Omental fat pad (tissue), 3 donors: ENCODE measurements at regions not wholly inside any gene's neighbourhood (a gene's known extent, or its start where the extent isn't known, plus 50 kb on each side); places are given as distances from the start of the nearest gene placed in this dataset.

Experiments
- ATAC-seq: fragments of 150-250 bp; one replicate; pipeline ENCODE4 v1.9.1; 2016; ENCODE audit warnings: mild to moderate bottlenecking, moderate library complexity; ENCODE audit not compliant: low FRiP score
- DNase-seq: peaks from one replicate; pipeline ENCODE4 v3.0.0-alpha.2; 2019; ENCODE audit warnings: low spot score
- CTCF ChIP-seq, 3 donors: fragments of 450-650 bp; IDR thresholded peaks; one replicate each; pipeline ENCODE4 v1.5.1; 2016 to 2017; ENCODE audit warnings: antibody characterized with exemption in 3 of 3, mild to moderate bottlenecking in 3 of 3, moderate library complexity in 2 of 3

DNA sequence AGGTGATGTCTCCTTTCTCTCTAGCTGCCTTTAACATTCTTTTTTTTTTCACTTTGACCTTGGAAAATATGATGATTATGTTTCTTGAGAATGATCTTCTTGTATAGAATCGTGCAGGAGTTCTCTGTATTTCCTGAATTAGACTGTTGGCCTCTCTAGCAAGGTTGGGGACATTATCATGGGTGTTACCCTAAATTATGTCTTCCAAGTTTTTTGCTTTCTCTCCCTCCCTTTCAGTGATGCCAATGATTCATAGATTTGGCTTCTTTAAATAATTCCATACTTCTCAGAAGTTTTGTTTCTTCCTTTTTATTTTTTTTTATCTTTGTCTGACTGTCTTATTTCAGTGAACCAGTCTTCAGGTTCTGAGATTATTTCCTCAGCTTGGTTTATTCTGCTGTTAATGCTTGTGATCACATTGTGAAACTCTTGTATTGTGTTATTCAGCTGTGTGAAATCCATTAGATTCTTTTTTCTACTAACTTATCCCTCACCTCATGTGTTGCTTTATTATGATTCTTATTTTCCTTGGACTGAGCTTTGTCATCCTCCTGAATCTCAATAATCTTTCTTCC lies 268.4 kb upstream of the NRIP1 start:
- ATAC-seq (no peak), DNase-seq (no peak)
- no peak for TF ChIP-seq CTCF (IDR thresholded peaks at IDR 0.05)

DNA sequence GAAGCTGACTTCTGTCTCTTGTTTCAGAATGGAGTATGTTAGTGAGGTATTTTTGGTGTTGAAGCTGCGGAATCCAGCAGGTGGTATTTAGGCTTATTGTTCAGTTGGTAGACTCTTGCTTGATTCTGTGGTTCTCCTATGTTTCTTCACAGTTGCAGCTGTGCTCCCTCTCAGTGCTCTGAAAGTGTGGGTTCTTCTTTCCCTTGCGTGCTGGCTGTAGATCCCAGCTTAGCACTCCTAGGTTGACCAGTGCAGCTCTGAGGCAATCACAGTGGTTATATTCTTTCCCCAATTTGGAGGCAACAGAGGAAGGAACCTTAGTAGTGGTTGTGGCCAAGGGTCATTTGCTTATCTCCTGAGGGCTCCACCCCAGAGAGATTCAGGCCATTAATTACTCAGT lies 269.2 kb upstream of the NRIP1 start:
- no peak for TF ChIP-seq CTCF (IDR thresholded peaks at IDR 0.05)
- DNase-seq (no peak), ATAC-seq (no peak)

DNA sequence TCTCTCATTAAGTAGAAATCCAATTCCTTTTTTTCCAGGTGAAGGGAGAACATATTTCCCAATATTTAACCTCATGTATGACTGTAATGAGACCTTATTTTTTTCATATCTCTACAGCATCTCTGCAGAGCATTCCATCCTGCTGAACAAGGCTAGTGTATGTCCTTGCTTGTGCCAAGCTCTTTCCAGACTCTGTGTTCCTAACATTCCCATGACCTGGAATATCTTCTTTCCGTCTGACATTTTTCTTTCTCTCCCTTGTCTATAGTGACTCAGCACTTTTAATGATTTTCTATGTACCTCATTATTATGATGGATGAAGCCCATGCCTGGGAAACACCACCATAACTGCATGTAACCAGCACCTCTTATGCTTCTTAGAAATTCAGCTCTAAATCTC lies 278.3 kb upstream of the NRIP1 start:
- no peak for TF ChIP-seq CTCF (IDR thresholded peaks at IDR 0.05)
- no peak for DNase-seq
- ATAC-seq = no peak

- ATAC-seq = no peak
- no peak for DNase-seq
- TF ChIP-seq CTCF (IDR thresholded peaks at IDR 0.05) = no peak
These were observed 287.2 kb upstream of the NRIP1 start for GRCh38 chr21:15352009-15352408.

DNA sequence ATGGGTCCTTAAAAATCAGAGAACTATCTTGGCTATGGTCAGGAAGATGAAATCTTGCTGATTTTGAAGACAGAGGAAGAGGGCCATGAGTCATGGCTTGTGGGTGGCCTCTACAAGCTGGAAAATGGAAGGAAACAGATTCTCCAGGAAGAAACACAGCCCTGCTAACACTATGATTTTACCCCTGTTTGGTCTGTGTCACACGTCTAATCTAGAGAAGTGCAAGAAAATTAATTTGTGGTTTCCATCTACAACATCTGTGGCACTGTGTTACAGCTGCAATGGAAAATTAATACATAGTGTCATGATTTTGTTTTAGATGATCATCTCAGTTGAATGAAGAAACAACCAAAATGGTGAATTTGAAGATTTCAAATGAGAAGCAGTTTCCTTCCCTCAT lies 288.7 kb upstream of the NRIP1 start:
- TF ChIP-seq CTCF (IDR thresholded peaks at IDR 0.05) = no peak
- ATAC-seq (no peak), DNase-seq (no peak)

- no peak for DNase-seq
These were observed 289.7 kb upstream of the NRIP1 start for GRCh38 chr21:15354516-15354915.

More at GRCh38 chr21:15354516-15354915, 289.7 kb upstream of the NRIP1 start:
- no peak for TF ChIP-seq CTCF (IDR thresholded peaks at IDR 0.05)
- no peak for ATAC-seq
